ENCODE measurements at regions not wholly inside any gene's neighbourhood (a gene's known extent, or its start where the extent isn't known, plus 50 kb on each side); places are given as distances from the start of the nearest gene placed in this dataset.

DNA sequence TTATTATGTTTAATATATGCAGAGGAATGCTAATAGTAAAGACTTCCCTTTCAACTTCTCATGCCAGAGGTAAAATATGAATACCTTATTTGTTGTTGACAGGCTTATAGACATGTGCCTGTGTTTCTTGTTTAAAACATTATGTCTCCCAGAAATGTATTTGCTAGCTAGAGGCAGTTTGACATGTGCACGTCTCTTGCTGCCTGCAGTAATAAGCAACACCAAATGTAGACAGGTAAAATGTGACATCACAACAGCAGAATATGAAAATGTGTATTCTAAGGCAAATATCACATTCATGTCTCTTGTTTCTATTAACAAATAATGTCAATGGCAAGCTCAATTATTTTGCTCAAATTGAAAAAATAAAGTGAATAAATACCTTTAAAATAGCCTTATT is 80.2 kb upstream of the NEGR1 start:
- H3K36me3 ChIP-seq (ENCODE audit: insufficient read depth): no peaks in the 10 kb centered on the region
- no peaks in the 10 kb centered on the region for H3K4me1 ChIP-seq (ENCODE audit: insufficient read depth)
- H3K4me3 Mint-ChIP-seq: no peak overlapping the region
- H3K27ac ChIP-seq (ENCODE audit: low read depth): no peak overlapping the region
- no peaks in the 10 kb centered on the region for H4K20me1 ChIP-seq (replicated peaks; ENCODE audit: insufficient read depth)
- no peaks in the 10 kb centered on the region for H3K79me2 ChIP-seq (replicated peaks; ENCODE audit: insufficient read depth)
- H3K9me2 ChIP-seq (ENCODE audit: insufficient read depth): no peaks in the 10 kb centered on the region
- no peak overlapping the region for H3K4me3 ChIP-seq
- H3K9me3 Mint-ChIP-seq: no peaks in the 10 kb centered on the region
- no peak overlapping the region for H3K4me2 ChIP-seq
- ATAC-seq (no peak), DNase-seq (ENCODE audit: low spot score) (no peak)
- H3K27ac Mint-ChIP-seq: no peak overlapping the region
- H2AFZ ChIP-seq: no peak overlapping the region
- H3F3A ChIP-seq (replicated peaks; ENCODE audit: low read depth): no peaks in the 10 kb centered on the region
- TF ChIP-seq, protein P1, sequence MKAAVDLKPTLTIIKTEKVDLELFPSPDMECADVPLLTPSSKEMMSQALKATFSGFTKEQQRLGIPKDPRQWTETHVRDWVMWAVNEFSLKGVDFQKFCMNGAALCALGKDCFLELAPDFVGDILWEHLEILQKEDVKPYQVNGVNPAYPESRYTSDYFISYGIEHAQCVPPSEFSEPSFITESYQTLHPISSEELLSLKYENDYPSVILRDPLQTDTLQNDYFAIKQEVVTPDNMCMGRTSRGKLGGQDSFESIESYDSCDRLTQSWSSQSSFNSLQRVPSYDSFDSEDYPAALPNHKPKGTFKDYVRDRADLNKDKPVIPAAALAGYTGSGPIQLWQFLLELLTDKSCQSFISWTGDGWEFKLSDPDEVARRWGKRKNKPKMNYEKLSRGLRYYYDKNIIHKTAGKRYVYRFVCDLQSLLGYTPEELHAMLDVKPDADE (IDR thresholded peaks at IDR 0.05): no peak
- TF ChIP-seq ZNF331 (CRISPR knock-in tag; IDR thresholded peaks at IDR 0.05; ENCODE audit: low read depth): no peak
- TF ChIP-seq, protein P2, sequence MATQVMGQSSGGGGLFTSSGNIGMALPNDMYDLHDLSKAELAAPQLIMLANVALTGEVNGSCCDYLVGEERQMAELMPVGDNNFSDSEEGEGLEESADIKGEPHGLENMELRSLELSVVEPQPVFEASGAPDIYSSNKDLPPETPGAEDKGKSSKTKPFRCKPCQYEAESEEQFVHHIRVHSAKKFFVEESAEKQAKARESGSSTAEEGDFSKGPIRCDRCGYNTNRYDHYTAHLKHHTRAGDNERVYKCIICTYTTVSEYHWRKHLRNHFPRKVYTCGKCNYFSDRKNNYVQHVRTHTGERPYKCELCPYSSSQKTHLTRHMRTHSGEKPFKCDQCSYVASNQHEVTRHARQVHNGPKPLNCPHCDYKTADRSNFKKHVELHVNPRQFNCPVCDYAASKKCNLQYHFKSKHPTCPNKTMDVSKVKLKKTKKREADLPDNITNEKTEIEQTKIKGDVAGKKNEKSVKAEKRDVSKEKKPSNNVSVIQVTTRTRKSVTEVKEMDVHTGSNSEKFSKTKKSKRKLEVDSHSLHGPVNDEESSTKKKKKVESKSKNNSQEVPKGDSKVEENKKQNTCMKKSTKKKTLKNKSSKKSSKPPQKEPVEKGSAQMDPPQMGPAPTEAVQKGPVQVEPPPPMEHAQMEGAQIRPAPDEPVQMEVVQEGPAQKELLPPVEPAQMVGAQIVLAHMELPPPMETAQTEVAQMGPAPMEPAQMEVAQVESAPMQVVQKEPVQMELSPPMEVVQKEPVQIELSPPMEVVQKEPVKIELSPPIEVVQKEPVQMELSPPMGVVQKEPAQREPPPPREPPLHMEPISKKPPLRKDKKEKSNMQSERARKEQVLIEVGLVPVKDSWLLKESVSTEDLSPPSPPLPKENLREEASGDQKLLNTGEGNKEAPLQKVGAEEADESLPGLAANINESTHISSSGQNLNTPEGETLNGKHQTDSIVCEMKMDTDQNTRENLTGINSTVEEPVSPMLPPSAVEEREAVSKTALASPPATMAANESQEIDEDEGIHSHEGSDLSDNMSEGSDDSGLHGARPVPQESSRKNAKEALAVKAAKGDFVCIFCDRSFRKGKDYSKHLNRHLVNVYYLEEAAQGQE (IDR thresholded peaks at IDR 0.05; ENCODE audit: unreplicated experiment): no peak
- no peak for TF ChIP-seq STAT1 (IDR thresholded peaks at IDR 0.05; ENCODE audit: unreplicated experiment)
- no peak for TF ChIP-seq EZH2 (IDR thresholded peaks at IDR 0.05; ENCODE audit: low read depth, unreplicated experiment)
- no peak for TF ChIP-seq NANOG (IDR thresholded peaks at IDR 0.05; ENCODE audit: borderline replicate concordance)
- no peak for TF ChIP-seq ZNF114 (CRISPR knock-in tag; IDR thresholded peaks at IDR 0.05)
- TF ChIP-seq CREB1 (CRISPR knock-in tag; IDR thresholded peaks at IDR 0.05; ENCODE audit: low read depth): no peak
- TF ChIP-seq EZH2phosphoT487 (IDR thresholded peaks at IDR 0.05; ENCODE audit: unreplicated experiment): no peak
- no peak for TF ChIP-seq POLR2AphosphoS5 (IDR thresholded peaks at IDR 0.05; ENCODE audit: low read depth)
- TF ChIP-seq, protein P3, sequence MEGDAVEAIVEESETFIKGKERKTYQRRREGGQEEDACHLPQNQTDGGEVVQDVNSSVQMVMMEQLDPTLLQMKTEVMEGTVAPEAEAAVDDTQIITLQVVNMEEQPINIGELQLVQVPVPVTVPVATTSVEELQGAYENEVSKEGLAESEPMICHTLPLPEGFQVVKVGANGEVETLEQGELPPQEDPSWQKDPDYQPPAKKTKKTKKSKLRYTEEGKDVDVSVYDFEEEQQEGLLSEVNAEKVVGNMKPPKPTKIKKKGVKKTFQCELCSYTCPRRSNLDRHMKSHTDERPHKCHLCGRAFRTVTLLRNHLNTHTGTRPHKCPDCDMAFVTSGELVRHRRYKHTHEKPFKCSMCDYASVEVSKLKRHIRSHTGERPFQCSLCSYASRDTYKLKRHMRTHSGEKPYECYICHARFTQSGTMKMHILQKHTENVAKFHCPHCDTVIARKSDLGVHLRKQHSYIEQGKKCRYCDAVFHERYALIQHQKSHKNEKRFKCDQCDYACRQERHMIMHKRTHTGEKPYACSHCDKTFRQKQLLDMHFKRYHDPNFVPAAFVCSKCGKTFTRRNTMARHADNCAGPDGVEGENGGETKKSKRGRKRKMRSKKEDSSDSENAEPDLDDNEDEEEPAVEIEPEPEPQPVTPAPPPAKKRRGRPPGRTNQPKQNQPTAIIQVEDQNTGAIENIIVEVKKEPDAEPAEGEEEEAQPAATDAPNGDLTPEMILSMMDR (conservative IDR thresholded peaks at IDR 0.05; ENCODE audit: low read depth in 2 of 2): no peak
- TF ChIP-seq, protein P4, sequence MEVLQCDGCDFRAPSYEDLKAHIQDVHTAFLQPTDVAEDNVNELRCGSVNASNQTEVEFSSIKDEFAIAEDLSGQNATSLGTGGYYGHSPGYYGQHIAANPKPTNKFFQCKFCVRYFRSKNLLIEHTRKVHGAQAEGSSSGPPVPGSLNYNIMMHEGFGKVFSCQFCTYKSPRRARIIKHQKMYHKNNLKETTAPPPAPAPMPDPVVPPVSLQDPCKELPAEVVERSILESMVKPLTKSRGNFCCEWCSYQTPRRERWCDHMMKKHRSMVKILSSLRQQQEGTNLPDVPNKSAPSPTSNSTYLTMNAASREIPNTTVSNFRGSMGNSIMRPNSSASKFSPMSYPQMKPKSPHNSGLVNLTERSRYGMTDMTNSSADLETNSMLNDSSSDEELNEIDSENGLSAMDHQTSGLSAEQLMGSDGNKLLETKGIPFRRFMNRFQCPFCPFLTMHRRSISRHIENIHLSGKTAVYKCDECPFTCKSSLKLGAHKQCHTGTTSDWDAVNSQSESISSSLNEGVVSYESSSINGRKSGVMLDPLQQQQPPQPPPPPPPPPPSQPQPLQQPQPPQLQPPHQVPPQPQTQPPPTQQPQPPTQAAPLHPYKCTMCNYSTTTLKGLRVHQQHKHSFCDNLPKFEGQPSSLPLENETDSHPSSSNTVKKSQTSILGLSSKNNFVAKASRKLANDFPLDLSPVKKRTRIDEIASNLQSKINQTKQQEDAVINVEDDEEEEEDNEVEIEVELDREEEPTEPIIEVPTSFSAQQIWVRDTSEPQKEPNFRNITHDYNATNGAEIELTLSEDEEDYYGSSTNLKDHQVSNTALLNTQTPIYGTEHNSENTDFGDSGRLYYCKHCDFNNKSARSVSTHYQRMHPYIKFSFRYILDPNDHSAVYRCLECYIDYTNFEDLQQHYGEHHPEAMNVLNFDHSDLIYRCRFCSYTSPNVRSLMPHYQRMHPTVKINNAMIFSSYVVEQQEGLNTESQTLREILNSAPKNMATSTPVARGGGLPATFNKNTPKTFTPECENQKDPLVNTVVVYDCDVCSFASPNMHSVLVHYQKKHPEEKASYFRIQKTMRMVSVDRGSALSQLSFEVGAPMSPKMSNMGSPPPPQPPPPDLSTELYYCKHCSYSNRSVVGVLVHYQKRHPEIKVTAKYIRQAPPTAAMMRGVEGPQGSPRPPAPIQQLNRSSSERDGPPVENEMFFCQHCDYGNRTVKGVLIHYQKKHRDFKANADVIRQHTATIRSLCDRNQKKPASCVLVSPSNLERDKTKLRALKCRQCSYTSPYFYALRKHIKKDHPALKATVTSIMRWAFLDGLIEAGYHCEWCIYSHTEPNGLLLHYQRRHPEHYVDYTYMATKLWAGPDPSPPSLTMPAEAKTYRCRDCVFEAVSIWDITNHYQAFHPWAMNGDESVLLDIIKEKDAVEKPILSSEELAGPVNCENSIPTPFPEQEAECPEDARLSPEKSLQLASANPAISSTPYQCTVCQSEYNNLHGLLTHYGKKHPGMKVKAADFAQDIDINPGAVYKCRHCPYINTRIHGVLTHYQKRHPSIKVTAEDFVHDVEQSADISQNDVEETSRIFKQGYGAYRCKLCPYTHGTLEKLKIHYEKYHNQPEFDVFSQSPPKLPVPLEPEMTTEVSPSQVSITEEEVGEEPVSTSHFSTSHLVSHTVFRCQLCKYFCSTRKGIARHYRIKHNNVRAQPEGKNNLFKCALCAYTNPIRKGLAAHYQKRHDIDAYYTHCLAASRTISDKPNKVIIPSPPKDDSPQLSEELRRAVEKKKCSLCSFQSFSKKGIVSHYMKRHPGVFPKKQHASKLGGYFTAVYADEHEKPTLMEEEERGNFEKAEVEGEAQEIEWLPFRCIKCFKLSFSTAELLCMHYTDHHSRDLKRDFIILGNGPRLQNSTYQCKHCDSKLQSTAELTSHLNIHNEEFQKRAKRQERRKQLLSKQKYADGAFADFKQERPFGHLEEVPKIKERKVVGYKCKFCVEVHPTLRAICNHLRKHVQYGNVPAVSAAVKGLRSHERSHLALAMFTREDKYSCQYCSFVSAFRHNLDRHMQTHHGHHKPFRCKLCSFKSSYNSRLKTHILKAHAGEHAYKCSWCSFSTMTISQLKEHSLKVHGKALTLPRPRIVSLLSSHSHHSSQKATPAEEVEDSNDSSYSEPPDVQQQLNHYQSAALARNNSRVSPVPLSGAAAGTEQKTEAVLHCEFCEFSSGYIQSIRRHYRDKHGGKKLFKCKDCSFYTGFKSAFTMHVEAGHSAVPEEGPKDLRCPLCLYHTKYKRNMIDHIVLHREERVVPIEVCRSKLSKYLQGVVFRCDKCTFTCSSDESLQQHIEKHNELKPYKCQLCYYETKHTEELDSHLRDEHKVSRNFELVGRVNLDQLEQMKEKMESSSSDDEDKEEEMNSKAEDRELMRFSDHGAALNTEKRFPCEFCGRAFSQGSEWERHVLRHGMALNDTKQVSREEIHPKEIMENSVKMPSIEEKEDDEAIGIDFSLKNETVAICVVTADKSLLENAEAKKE (CRISPR knock-in tag; IDR thresholded peaks at IDR 0.05): no peak
- TF ChIP-seq JUNB (IDR thresholded peaks at IDR 0.05; ENCODE audit: unreplicated experiment): no peak
- H3K27me3 ChIP-seq (ENCODE audit: insufficient read depth): no peaks in the 10 kb centered on the region
- no peaks in the 10 kb centered on the region for H3K27me3 Mint-ChIP-seq (ENCODE audit: insufficient read depth, low read depth, poor library complexity)
- H3K4me1 Mint-ChIP-seq: no peaks in the 10 kb centered on the region
- no peaks in the 10 kb centered on the region for H3K36me3 Mint-ChIP-seq (ENCODE audit: low read depth)

Measured in GM23338 (cell line).